GM19099 (cell line): ENCODE measurements at regions not wholly inside any gene's neighbourhood (a gene's known extent, or its start where the extent isn't known, plus 50 kb on each side); places are given as distances from the start of the nearest gene placed in this dataset.

ENCODE experiments used
- POLR2A ChIP-seq: IDR thresholded peaks from 3 replicates; pipeline ENCODE4 v1.6.1; 2011; ENCODE audit warnings: low read depth; ENCODE audit not compliant: insufficient read length; ENCODE audit errors: extremely low read depth

DNA sequence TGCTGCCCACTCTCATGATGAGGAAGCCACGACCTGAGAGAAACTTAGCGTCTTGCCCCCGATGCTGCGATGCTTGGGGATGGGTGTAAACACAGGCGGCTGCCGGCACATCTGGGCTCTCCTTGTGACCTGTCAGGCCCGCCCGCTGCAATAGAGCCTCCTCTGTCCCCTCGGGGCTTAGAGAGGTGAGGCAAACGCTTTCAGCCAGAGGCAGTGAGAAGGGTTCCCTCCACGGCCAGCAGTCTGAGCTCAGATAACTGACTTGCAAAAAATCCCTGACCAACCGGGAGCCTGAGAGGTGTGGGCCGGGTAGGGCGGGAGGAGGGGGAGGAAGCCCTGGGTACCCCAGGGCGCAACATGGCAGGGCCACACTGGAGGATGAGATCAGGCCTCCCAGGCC lies 260.6 kb downstream of the C16orf95 start:
- no peak for TF ChIP-seq POLR2A

DNA sequence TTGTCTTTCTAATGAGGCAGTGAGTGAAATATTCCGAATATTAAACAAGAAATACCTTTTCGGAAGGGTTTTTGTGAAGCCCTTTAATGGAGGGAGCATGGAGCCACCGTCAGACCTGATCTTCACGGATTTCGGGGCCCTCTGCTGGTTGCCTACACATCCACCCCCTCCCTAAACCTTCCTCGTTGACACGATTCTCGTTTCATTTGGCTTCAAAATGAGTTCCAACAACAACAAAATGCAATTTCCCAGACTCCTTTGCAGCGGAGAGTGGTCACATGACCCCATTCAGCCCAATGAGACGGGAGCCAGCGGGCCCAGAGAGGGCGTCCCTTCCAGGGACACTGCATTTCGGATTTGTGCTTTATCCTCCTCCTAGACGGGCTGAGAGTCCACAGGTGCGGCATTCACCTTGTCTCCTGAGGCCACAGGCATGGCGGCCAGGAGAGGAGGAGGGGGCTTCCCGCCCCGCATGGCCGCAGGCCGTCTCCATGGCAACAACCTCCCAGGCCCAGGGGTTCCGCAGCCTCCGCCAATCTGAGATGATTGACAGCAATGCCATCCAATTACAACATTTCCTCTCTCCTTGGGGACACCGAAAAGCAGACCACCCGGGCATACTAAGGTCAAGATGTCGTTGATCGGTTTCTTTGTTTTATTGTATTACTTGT lies 259.8 kb downstream of the C16orf95 start:
- no peak for TF ChIP-seq POLR2A

DNA sequence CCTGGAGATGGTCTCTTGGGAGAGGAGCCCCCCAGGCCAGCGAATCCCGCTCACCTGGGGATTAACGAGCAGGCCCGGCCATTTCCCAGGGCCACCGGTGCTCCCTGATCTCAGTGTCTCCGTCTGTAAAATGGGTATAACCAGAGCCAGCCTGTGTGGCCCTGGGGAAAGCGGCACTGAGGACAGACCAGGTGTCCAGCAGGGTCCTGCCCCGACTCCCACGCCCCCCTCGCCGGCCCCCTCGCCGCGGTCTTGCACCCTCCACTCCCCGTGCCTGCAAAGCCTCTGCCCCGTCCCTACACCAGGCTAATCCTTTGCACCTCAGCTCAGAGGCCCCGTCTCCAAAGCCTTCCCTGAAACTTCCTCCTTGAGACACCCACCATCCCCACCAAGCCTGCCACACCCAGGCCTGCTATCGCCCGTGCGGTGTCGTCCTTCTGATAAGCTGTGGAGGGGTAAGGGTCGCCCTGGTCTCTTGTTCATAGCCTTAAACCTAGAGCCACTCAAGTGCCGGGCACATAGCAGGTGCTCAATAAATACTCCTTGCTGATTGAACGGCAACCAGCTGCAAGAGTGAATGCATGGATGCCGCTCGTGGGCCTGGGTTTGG lies 259.1 kb downstream of the C16orf95 start:
- no peak for TF ChIP-seq POLR2A

DNA sequence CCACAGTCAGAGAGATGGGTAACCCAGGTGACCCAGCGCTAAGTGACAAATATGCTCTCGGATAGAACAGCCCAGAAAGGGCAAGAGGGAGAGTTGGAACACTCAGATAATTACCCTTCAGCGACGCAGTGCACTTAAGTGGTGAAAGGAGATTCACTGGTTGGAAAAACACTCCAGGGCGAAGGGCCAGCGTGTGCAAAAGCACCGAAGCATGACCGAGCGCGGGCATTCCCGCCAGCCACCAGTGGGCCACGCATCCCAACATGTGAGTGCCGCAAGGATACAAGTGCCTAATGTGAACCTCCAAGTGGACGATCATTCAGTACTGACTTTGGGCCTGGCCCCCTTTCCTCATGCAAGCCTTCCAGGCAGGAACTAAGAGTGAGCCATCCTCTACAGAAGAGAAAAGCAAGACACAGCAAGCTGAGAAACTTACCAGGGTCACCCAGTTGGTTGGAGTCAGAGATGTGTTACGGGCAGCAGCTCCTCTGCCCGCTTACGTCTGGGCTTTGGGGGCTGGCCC lies 258.4 kb downstream of the C16orf95 start:
- TF ChIP-seq POLR2A = no peak

DNA sequence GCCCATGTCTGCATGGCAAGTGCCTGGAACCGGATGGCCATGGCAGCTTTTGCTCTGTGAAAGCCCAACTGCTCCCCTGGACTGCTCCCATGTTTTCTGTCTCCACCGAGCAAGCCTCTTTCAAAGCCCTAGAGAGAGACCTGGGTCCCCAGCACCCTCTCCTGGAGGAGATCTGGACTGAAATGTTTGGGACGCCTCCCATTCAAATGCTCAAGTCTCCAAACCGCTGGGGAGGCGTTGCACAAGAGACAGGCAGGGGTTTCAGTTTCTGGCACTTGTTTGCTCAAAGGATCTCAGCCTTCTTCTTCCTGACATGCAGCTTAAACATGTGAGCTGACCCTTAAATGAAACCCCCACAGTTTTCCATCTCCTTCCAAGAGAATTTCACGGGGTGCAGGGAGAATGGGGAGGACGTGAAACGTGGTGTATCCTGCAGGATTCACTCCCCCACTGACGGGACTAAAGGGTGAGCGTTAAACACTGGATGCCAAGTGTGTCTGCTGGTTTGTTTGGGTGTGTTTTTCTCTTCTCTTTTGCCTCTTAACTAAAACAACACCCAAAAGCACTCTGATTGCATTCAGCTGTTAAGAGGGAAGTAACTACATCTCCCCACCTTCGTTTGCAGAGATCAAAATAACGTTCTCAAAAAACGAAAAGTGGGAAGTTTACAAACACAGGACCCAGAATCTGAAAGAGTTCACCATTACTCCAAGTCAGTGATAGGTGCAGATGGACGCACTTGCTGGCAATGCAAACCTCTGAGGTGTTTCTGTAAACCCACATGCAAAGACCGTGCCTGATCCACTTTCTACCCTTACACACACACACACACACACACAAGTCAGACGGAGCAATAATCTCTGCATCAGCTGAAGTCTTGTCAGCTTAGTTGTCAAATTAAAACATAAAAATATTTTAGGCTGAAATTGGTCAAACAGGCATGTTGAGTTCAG lies 256.9 kb downstream of the C16orf95 start:
- TF ChIP-seq POLR2A = no peak

DNA sequence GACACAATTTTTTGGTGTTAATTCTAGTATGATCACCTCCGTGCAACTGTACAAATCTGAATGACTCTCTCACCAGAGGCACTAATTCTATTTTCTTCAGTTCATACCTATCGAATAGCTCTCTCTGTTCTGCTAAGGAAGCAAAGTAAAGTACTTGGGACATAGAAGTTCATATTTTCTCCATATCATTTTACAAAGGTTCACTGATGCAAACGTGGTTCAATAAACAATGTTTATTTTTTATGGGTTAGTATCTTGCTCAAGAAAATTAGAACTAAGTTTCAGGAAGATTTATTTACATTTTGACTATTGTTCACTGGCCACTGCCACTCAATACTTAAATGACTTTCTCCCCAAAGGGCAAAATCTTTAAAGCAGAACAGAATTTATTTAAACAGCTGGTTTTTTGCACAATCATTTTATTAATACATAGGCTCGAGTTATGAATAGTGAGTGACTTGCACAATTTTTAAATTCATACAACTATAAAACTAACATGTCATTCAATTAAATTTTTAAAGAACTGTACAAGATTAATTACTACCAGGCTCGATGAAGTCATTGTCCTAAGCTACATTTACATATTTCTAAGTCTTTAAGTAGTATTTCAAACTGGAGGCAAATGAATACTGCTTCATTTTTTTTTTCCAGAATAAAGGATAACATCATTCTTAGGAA lies 255.8 kb downstream of the C16orf95 start:
- TF ChIP-seq POLR2A = no peak

DNA sequence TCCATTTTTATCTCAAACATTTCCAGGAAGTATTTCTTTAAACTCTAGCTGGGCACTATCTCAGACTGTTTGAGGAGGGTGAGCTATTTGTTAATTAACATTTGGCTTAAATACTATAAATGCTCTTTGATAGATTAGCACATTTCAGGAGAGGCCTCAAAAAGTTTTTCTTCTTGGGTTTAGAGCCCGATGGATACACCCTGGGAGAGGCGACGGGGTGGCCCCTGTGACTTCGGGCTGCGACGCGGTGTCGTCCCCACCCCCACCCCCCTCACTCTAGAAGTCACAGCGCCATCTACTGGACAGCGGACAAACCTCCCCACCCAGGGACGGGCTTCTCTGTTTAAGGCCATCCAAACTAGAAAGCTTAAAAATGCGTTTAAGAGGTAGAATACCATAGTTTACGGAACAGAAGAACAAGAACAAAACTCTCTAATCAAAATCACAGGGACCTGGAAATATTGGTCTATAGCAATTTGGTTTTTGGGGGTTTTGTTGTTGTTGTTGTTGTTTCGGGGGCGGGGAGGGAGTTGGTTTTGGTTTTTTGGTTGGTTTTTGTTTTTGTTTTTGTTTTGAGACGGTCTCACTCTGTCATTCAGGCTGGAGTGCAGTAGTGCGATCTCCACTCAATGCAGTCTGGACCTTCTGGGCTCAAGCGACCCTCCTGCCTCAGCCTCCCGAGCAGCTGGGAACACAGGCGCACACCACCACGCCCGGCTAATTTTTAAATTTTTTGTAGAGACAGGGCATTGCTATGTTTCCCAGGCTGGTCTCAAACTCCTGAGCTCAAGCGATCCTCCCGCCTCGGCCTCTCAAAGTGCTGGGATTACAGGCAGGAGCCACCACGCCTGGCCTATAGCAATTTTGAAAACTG lies 254.4 kb downstream of the C16orf95 start:
- TF ChIP-seq POLR2A = no peak

DNA sequence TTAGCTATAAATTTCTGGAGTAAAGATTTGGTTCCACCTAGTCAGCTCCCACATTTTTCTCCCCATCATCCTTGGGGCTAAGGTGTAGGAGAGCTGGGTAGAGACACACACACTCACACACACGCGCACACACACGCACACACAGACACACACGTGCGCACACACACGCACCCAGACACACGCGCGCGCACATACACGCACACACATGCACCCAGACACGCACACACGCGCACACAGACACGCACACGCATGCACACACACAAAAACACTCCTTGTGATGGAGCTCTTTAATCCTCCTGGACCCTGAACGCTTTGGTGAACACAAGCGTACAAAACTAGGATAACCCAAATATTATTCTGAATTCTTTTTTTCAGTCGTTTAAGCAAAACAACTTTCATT lies 253.6 kb downstream of the C16orf95 start:
- no peak for TF ChIP-seq POLR2A

DNA sequence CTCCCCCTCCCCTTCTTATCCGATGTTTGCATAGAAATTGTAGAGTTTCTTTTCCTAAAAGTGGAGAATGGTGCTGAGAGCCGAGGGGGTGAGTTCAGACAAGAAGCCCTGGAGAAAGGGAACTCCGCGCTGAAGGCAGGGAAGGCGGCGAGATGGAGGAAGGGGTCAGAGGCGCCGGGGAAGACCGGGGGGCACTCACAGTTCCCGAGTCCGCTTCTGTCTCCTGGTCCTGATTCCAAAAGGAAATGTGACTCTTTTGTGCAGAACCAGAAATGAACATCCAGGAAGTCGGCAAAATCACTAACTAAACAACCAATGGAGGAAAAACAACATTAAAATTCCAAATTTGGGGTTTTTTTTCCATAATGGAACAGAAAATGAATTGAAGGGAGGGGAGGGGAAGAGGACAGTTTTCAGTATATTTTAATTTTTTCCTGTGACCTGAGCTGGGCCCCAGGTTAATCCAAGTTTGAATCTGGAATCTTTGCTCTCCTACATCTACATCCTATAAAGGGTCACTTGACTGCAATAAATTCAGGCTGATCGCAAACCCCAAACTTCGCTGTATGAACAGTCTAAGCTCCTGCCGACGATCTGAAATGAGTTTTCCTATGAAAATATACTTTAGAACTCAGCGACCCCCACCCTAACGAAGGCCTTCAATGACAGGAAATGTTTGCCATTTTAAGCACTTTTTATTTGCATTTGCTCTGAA lies 252.3 kb downstream of the C16orf95 start:
- TF ChIP-seq POLR2A = no peak

DNA sequence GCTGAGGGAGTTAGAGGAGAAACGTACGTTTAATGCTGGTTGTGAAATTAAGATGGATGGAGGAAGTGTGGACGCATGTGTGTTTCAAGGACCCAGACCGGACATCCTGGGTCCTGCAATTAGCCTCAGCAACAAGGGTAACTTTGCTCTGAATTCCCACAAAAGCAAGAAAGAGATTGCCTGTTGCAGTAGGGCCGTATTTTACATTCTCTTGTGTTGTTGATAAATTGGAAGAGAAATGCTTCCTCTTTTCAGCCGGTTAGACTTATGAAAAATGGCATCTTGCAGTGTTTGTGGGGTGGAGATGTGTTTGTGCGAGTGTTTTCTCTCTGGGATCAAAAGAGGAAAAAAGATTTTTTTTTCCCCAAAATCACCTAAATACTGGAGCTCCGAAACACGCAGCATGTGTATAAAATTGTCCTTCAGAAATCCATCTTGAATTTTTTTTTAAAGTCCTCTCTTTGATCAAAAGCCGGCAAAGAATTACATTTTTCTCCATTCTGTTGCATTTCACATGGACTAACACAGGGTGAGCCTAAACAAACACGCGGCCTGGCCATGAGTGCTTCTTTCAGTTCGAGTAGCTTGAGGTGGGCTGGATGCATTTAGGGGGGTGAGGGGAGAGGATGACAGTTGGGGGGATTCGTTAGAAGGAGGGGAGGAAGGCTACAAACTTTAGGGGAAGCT lies 251.6 kb downstream of the C16orf95 start:
- no peak for TF ChIP-seq POLR2A

DNA sequence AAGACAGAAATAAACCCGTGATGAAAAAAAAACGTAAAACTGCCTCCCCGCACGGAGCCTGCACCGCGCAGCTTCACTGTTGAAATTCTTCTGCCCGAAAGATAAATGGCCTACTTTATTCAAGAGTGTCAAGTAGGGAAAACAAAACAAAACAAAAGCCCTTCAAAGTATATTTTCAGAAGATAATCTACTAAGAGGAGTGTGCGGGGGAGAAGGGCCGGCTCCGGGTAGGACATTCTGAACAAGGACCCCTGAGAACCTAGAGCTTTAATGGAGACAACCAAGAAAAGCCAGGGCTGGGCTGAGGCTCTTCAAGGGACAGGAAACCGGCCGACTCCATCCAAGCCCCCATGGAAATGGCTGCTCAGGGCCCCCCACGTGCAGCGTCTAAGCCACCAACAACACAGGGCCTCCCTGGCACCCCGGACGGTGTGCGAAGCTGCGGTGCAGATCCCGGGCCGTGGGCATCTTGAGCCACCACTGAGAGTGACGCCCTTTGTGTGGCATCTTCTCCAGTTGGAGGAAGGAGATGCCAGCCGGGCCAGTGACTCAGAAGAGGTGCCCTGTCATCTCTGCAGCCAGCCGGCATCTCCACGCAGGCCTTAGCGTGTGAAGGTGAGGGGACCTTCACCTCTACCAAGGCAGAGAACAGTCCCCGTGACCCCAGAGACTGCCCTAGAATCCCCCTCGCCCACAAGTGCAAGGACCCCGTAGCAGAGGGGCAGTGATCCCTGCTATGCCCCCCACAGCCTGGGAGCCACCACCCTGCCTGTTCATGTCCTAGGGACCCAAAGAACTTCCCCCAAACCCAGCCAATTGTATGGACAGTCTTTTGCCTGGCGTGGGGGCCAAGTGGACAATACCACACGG lies 250.8 kb downstream of the C16orf95 start:
- no peak for TF ChIP-seq POLR2A

DNA sequence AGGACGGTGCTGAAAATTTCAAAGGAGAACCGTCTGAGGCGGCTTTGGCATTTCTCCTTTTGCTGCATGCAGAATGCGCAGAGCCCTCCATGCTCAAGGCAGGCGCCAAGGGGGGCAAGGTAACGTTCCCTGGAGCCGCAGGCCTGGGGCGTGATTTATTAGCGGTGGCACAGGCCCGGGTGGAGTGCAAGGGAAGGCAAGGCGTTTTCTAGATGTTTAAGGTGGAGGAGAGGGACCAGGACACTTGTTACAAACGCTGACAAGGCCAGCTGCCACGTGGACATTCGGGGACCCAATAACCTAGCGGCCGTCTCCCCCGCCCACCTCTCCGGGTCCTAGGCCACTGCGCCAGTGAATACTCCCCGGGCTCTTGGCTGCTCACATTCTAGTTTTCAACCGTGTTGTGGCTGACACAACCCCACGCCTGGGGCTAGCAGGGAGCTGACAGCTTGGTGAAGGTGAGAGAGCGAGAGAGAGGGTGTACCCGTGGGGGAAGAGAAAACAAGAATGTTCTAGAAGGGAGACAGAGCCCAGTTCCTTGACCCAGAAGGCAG lies 250.1 kb downstream of the C16orf95 start:
- no peak for TF ChIP-seq POLR2A
